GM23248 (cell line): ENCODE measurements at regions not wholly inside any gene's neighbourhood (a gene's known extent, or its start where the extent isn't known, plus 50 kb on each side); places are given as distances from the start of the nearest gene placed in this dataset.
A peak's percentile ranks its signal among the peaks of the same experiment; 100 is the strongest.

Experiments
- DNase-seq: peaks from one replicate; pipeline ENCODE4 v3.0.0-alpha.2; 2015
- H2AFZ ChIP-seq: fragments of 200-600 bp; sonication (generic); 2 replicates; pipeline ENCODE4 v1.6.1; 2016; ENCODE audit warnings: antibody characterized with exemption
- H3F3A ChIP-seq: fragments of 200-600 bp; sonication (generic); 2 replicates; pipeline ENCODE4 v1.6.1; 2016; ENCODE audit warnings: mild to moderate bottlenecking, antibody characterized with exemption, mixed run types; ENCODE audit not compliant: insufficient read depth
- H3K27ac ChIP-seq: fragments of 200-600 bp; sonication (generic); 2 replicates; pipeline ENCODE4 v1.5.1; 2016; ENCODE audit warnings: mild to moderate bottlenecking
- H3K27me3 ChIP-seq: fragments of 200-600 bp; sonication (generic); replicated peaks from 2 replicates; pipeline ENCODE4 v1.6.1; 2016; ENCODE audit warnings: mild to moderate bottlenecking; ENCODE audit not compliant: insufficient read depth
- H3K36me3 ChIP-seq: fragments of 200-600 bp; sonication (generic); 2 replicates; pipeline ENCODE4 v1.6.1; 2016; ENCODE audit warnings: low read depth, mild to moderate bottlenecking
- H3K4me1 ChIP-seq: fragments of 200-600 bp; sonication (generic); 2 replicates; pipeline ENCODE4 v1.6.1; 2016; ENCODE audit warnings: mild to moderate bottlenecking; ENCODE audit not compliant: insufficient read depth
- H3K4me2 ChIP-seq: fragments of 200-600 bp; sonication (generic); one replicate; pipeline ENCODE4 v1.6.1; 2016; ENCODE audit warnings: mild to moderate bottlenecking; ENCODE audit not compliant: unreplicated experiment
- H3K4me3 ChIP-seq: fragments of 200-600 bp; sonication (generic); 2 replicates; pipeline ENCODE4 v1.5.1; 2016; ENCODE audit warnings: mild to moderate bottlenecking
- H3K79me2 ChIP-seq: fragments of 200-600 bp; sonication (generic); 2 replicates; pipeline ENCODE4 v1.6.1; 2016; ENCODE audit warnings: mild to moderate bottlenecking; ENCODE audit not compliant: insufficient read depth
- H3K9ac ChIP-seq: fragments of 200-600 bp; sonication (generic); 2 replicates; pipeline ENCODE4 v1.6.1; 2016; ENCODE audit warnings: mild to moderate bottlenecking
- H3K9me2 ChIP-seq: fragments of 200-600 bp; sonication (generic); 2 replicates; pipeline ENCODE4 v1.6.1; 2016; ENCODE audit warnings: mixed run types, mild to moderate bottlenecking, moderate library complexity; ENCODE audit not compliant: insufficient read depth
- H3K9me3 ChIP-seq: fragments of 200-600 bp; sonication (generic); one replicate; pipeline ENCODE4 v1.6.1; 2017; ENCODE audit warnings: low read depth
- H4K20me1 ChIP-seq: fragments of 200-600 bp; sonication (generic); 2 replicates; pipeline ENCODE4 v1.6.0; 2016; ENCODE audit not compliant: insufficient read depth
- EZH2 ChIP-seq: fragments of 200-600 bp; sonication (generic); IDR thresholded peaks from 2 replicates; pipeline ENCODE4 v1.6.1; 2018; ENCODE audit warnings: antibody characterized with exemption, mild to moderate bottlenecking; ENCODE audit not compliant: insufficient read depth, poor library complexity, severe bottlenecking
- EZH2phosphoT487 ChIP-seq: fragments of 200-600 bp; sonication (generic); IDR thresholded peaks from 2 replicates; pipeline ENCODE4 v1.6.1; 2018; ENCODE audit warnings: antibody characterized with exemption, moderate library complexity, mild to moderate bottlenecking, low read depth; ENCODE audit not compliant: insufficient read depth
- WGBS, 2 experiments: methylation state at CpG; one replicate each; pipeline ENCODE4 v1.1.6; 2015 to 2017; ENCODE audit warnings: low lambda C conversion rate in 2 of 2, low coverage in 1 of 2; ENCODE audit errors: missing lambda C conversion rate in 2 of 2; 5-methylcytosine and 5-hydroxymethylcytosine counted together
- in situ Hi-C: fragments of 300-500 bp; cut with MboI; formaldehyde crosslinking; loops from 2 replicates; pipeline ENCODE4 v1.15.0; 2020

DNA sequence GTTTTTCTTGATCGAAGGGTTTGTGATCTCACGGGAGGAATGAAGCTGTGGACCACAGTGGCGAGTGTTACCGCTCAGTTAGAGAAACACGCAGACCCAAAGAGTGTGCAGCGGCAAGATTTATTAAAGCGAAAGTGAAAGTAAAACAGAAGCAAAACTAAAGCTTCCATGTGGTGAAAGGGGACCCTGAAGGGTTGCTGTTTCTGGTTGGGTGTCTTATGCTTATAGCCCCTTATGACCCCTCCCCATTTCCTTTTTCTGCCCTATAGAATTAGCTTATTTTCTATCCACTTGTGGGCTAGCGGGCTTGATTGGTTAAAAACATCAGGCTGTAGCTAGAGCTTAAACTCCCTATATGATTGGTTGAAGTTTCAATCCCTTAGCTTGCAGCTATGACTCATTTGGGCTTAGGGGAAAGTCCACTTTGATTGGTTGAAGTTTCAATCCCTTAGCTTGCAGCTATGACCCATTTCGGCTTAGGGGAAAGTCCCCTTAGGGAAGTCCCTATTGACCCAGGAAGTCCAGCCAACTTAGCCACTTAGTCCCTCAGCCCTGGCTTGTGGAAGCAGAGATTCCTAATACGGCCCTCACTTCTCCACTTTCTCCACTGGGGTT, 171.2 kb upstream of the NWD2 start:
- no peaks in the 10 kb centered on the region for H3F3A ChIP-seq
- H3K36me3 ChIP-seq = no peaks in the 10 kb centered on the region
- no peaks in the 10 kb centered on the region for H4K20me1 ChIP-seq
- no peak for TF ChIP-seq EZH2phosphoT487
- no peak for TF ChIP-seq EZH2
- no peaks in the 10 kb centered on the region for H3K27me3 ChIP-seq
- in situ Hi-C loops = no loop called here
- no peak for DNase-seq
- no peaks in the 10 kb centered on the region for H3K9me2 ChIP-seq
- H3K4me2 ChIP-seq = no peak overlapping the region
- no peaks in the 10 kb centered on the region for H3K9me3 ChIP-seq
- 46 to 47% methylated on average over 10 of the region's 10 CpGs for WGBS, 2 experiments
- H3K9ac ChIP-seq = no peak overlapping the region
- no peaks in the 10 kb centered on the region for H3K79me2 ChIP-seq
- no peak overlapping the region for H3K27ac ChIP-seq
- H2AFZ ChIP-seq = 0 out of 2 replicates have a peak overlapping the region, but pooled peaks have one; percentile 41
- no peak overlapping the region for H3K4me3 ChIP-seq
- H3K4me1 ChIP-seq = no peaks in the 10 kb centered on the region

DNA sequence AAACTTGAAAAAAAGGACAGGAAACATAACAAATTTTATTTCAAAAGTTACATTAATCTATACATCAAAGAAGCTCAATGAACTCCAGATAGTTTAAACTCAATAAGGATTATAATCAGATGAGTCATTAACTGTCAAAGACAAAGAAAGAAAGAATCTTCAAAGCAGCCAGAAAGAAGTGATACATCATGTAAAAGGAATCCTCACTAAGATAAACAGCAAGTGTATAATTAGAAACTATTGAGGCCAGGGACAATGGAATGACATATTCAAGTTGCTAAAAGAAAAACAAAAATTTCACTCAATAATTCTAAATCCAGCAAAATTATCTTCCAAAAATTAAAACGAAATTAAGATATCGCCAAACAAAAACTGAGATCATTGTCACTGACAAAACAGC, 161.6 kb upstream of the NWD2 start:
- H3K4me3 ChIP-seq = no peak overlapping the region
- no peaks in the 10 kb centered on the region for H3K9me3 ChIP-seq
- H3K27me3 ChIP-seq = no peaks in the 10 kb centered on the region
- no peaks in the 10 kb centered on the region for H3K36me3 ChIP-seq
- TF ChIP-seq EZH2 (no peak), EZH2phosphoT487 (no peak)
- H3K4me1 ChIP-seq = no peaks in the 10 kb centered on the region
- DNase-seq = no peak
- no peaks in the 10 kb centered on the region for H3K9me2 ChIP-seq
- no peak overlapping the region for H3K4me2 ChIP-seq
- in situ Hi-C loops = no loop called here
- no peak overlapping the region for H3K9ac ChIP-seq
- H3K27ac ChIP-seq = no peak overlapping the region
- no peak overlapping the region for H2AFZ ChIP-seq
- WGBS, 2 experiments = 14 to 23% methylated on average over 2 of the region's 2 CpGs
- H3F3A ChIP-seq = no peaks in the 10 kb centered on the region
- H4K20me1 ChIP-seq = no peaks in the 10 kb centered on the region
- H3K79me2 ChIP-seq = no peaks in the 10 kb centered on the region

DNA sequence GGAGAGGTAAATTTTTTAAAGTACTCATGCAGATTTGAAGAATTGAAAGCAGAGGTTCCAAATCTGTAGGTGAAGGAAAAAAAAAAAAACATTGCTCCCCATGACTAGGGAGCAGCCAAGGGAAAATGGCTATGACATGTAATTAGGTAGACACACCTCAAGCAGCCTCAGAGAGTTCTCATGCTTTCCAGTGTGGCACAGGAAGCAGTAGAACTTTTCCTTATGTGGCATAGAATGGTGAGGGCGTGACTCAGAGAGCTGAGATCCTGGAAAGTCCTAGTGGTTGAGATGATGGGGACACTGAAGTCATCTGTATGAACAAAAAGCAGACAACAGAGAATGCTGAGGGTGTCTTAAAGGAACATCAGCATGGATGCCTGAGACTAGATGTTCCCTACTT, 148.6 kb upstream of the NWD2 start:
- TF ChIP-seq EZH2 (no peak), EZH2phosphoT487 (no peak)
- no peak overlapping the region for H3K4me2 ChIP-seq
- no peaks in the 10 kb centered on the region for H3F3A ChIP-seq
- in situ Hi-C loops = no loop called here
- 4% methylated on average over 1 of the region's 1 CpG for WGBS, 2 experiments
- H3K79me2 ChIP-seq = no peaks in the 10 kb centered on the region
- no peak overlapping the region for H3K27ac ChIP-seq
- H3K36me3 ChIP-seq = no peaks in the 10 kb centered on the region
- H3K4me3 ChIP-seq = no peak overlapping the region
- H3K27me3 ChIP-seq = no peaks in the 10 kb centered on the region
- no peak for DNase-seq
- no peaks in the 10 kb centered on the region for H3K9me3 ChIP-seq
- no peak overlapping the region for H3K9ac ChIP-seq
- no peaks in the 10 kb centered on the region for H4K20me1 ChIP-seq
- H3K4me1 ChIP-seq = no peaks in the 10 kb centered on the region
- H2AFZ ChIP-seq = no peak overlapping the region
- H3K9me2 ChIP-seq = no peaks in the 10 kb centered on the region

DNA sequence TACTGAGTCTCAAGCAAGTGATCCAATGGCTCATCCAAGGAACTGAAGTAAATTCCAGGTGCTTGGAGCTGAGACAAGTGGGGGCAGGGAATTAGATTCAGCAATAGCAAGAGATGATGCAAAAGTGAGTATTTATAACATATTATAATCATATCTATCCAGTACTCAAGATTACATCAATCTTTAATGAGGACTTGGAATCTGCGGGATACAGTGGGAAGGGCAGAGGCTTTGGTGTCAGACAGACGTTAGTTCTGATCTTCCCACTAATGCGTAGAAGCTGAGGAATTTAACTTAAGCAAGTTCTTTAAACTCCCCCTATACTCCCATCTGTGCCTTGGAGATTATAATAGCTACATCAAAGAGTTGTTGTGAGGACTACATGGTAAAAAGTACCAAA, 143.4 kb upstream of the NWD2 start:
- Histone ChIP-seq H4K20me1 (no peaks in the 10 kb centered on the region), H3K27ac (no peak overlapping the region), H3K4me3 (no peak overlapping the region), H3K36me3 (no peaks in the 10 kb centered on the region), H3K79me2 (no peaks in the 10 kb centered on the region), H3K9ac (no peak overlapping the region), H3K4me1 (no peaks in the 10 kb centered on the region), H3K9me3 (no peaks in the 10 kb centered on the region), H3K27me3 (no peaks in the 10 kb centered on the region), H3K4me2 (no peak overlapping the region), H3K9me2 (no peaks in the 10 kb centered on the region), H3F3A (no peaks in the 10 kb centered on the region), H2AFZ (no peak overlapping the region)
- no peak for TF ChIP-seq EZH2
- no peak for TF ChIP-seq EZH2phosphoT487
- 13 to 24% methylated on average over 3 of the region's 3 CpGs for WGBS, 2 experiments
- no peak for DNase-seq
- in situ Hi-C loops = no loop called here

DNA sequence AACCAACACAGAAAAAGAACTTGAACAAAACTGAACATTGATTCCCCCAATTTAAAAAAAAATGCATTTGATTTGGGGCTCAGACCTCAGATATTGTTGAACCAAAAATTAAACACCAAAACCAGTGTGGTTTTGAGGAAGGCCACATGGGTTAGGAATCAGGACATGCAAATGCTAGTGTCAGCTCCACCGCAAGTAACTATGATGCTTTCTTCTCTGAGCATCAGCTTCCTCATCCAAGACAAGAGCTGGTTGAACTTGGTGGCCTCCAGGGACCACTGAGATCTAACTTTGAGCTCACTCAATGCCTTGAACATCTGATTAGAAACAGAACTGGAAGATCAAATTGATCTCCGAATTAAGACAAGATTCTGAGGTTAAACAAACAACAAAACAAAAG, 142.9 kb upstream of the NWD2 start:
- Histone ChIP-seq H3K9ac (no peak overlapping the region), H3K9me2 (no peaks in the 10 kb centered on the region), H3K4me3 (no peak overlapping the region), H3K27me3 (no peaks in the 10 kb centered on the region), H3K9me3 (no peaks in the 10 kb centered on the region), H4K20me1 (no peaks in the 10 kb centered on the region), H3K27ac (no peak overlapping the region), H3F3A (no peaks in the 10 kb centered on the region), H3K79me2 (no peaks in the 10 kb centered on the region), H3K36me3 (no peaks in the 10 kb centered on the region), H3K4me1 (no peaks in the 10 kb centered on the region), H3K4me2 (no peak overlapping the region), H2AFZ (no peak overlapping the region)
- WGBS, 2 experiments = 5 to 10% methylated on average over 2 of the region's 2 CpGs
- DNase-seq = no peak
- in situ Hi-C loops = no loop called here
- TF ChIP-seq EZH2 (no peak), EZH2phosphoT487 (no peak)
